Keratinocyte (primary cell): ENCODE measurements at regions not wholly inside any gene's neighbourhood (a gene's known extent, or its start where the extent isn't known, plus 50 kb on each side); places are given as distances from the start of the nearest gene placed in this dataset.

Source experiments
- DNase-seq: peaks from one replicate; pipeline ENCODE4 v3.0.0-alpha.2; 2011; ENCODE audit warnings: low read depth, missing footprints, low spot score
- FAIRE-seq: peaks from 2 replicates; lab custom pipeline; 2011; peaks lifted over from hg19 to GRCh38; lab: Jason Lieb, UNC
- H2AFZ ChIP-seq: 2 replicates; pipeline ENCODE4 v1.6.0; 2012; ENCODE audit warnings: low read length, control low read depth, inconsistent platforms; ENCODE audit not compliant: control insufficient read depth
- H3K27ac ChIP-seq: 2 replicates; pipeline ENCODE4 v1.5.1; 2011; ENCODE audit warnings: low read length; ENCODE audit not compliant: control insufficient read depth, insufficient read depth
- H3K27me3 ChIP-seq: 3 replicates; pipeline ENCODE4 v1.6.0; 2011; ENCODE audit warnings: low read length; ENCODE audit not compliant: control insufficient read depth, insufficient read depth; ENCODE audit errors: extremely low read depth
- H3K36me3 ChIP-seq, 2 experiments: 2 replicates in 1 of 2; 3 replicates in 1 of 2; pipeline ENCODE4 v1.5.1; 2011; ENCODE audit warnings: low read length in 2 of 2, mild to moderate bottlenecking in 1 of 2; ENCODE audit not compliant: control insufficient read depth in 2 of 2, insufficient read depth in 2 of 2; ENCODE audit errors: extremely low read depth in 1 of 2
- H3K4me1 ChIP-seq: 3 replicates; pipeline ENCODE4 v1.5.1; 2011; ENCODE audit warnings: low read length; ENCODE audit not compliant: control insufficient read depth, insufficient read depth; ENCODE audit errors: extremely low read depth
- H3K4me2 ChIP-seq: 3 replicates; pipeline ENCODE4 v1.6.0; 2011; ENCODE audit warnings: low read depth, low read length; ENCODE audit not compliant: control insufficient read depth, insufficient read depth; ENCODE audit errors: extremely low read depth
- H3K4me3 ChIP-seq, 3 experiments: fragments of 200-600 bp in 1 of 3; sonication (generic) in 1 of 3; 2 replicates in 2 of 3; 3 replicates in 1 of 3; pipeline ENCODE4 v1.5.1; 2011 to 2016; ENCODE audit warnings: low read length in 3 of 3, mild to moderate bottlenecking in 3 of 3, control low read depth in 2 of 3, inconsistent platforms in 1 of 3, low read depth in 1 of 3, mixed read lengths in 1 of 3, mixed run types in 1 of 3, moderate library complexity in 1 of 3; ENCODE audit not compliant: control insufficient read depth in 2 of 3, insufficient read depth in 2 of 3; ENCODE audit errors: extremely low read depth in 1 of 3
- H3K79me2 ChIP-seq: 2 replicates; pipeline ENCODE4 v1.6.0; 2012; ENCODE audit warnings: low read length; ENCODE audit not compliant: control insufficient read depth, insufficient read depth
- H3K9ac ChIP-seq: 3 replicates; pipeline ENCODE4 v1.6.0; 2011; ENCODE audit warnings: low read length; ENCODE audit not compliant: control insufficient read depth, insufficient read depth; ENCODE audit errors: extremely low read depth
- H3K9me1 ChIP-seq: 3 replicates; pipeline ENCODE4 v1.6.0; 2011; ENCODE audit warnings: low read length; ENCODE audit not compliant: control insufficient read depth, insufficient read depth; ENCODE audit errors: extremely low read depth
- H3K9me3 ChIP-seq: 2 replicates; pipeline ENCODE4 v1.5.1; 2012; ENCODE audit warnings: low read depth, low read length; ENCODE audit not compliant: control insufficient read depth
- H4K20me1 ChIP-seq: 3 replicates; pipeline ENCODE4 v1.6.0; 2011; ENCODE audit warnings: low read length; ENCODE audit not compliant: control insufficient read depth, insufficient read depth; ENCODE audit errors: extremely low read depth
- CTCF ChIP-seq, 3 experiments: IDR thresholded peaks in 1 of 3; conservative IDR thresholded peaks in 1 of 3; optimal IDR thresholded peaks in 1 of 3; 2 replicates in 2 of 3; 3 replicates in 1 of 3; pipeline versions ENCODE3 to v1.5.1; 2011; ENCODE audit warnings: low read length in 3 of 3, mild to moderate bottlenecking in 3 of 3, moderate library complexity in 2 of 3, control low read depth in 1 of 3, inconsistent platforms in 1 of 3; ENCODE audit not compliant: insufficient read depth in 2 of 3; ENCODE audit errors: extremely low read depth in 1 of 3
- EZH2 ChIP-seq: IDR thresholded peaks from one replicate; pipeline ENCODE4 v1.6.1; 2012; ENCODE audit warnings: inconsistent platforms, mild to moderate bottlenecking, low read length, moderate library complexity
- dilution Hi-C: fragments of 300-500 bp; cut with MboI; formaldehyde crosslinking; loops from one replicate; pipeline ENCODE4 v1.7.0; 2020; ENCODE audit warnings: low sequenced_read_pairs; ENCODE audit not compliant: extremely low pct_ligation_motif_present

GRCh38 chr11:70628176-70628854 lies 230.0 kb downstream of the CTTN start:
- Histone ChIP-seq H3K27ac (no peak overlapping the region), H3K79me2 (no peaks in the 10 kb centered on the region), H4K20me1 (no peaks in the 10 kb centered on the region), H3K4me1 (no peaks in the 10 kb centered on the region), H3K4me3 (no peak overlapping the region), H2AFZ (no peak overlapping the region), H3K36me3 (no peaks in the 10 kb centered on the region), H3K27me3 (no peaks in the 10 kb centered on the region), H3K4me2 (no peak overlapping the region), H3K9me3 (peaks cover 3% of the 10 kb centered on the region), H3K9me1 (no peaks in the 10 kb centered on the region), H3K9ac (no peak overlapping the region)
- dilution Hi-C loops: no loop called here
- FAIRE-seq (no peak), DNase-seq (no peak)
- TF ChIP-seq EZH2 (no peak), CTCF (optimal IDR thresholded peaks at IDR 0.05 in 1 of 3, IDR thresholded peaks at IDR 0.05 in 1 of 3, conservative IDR thresholded peaks at IDR 0.05 in 1 of 3; ENCODE audit: extremely low read depth in 1 of 3, insufficient read depth in 2 of 3, low read length in 3 of 3) (no peak)

DNA sequence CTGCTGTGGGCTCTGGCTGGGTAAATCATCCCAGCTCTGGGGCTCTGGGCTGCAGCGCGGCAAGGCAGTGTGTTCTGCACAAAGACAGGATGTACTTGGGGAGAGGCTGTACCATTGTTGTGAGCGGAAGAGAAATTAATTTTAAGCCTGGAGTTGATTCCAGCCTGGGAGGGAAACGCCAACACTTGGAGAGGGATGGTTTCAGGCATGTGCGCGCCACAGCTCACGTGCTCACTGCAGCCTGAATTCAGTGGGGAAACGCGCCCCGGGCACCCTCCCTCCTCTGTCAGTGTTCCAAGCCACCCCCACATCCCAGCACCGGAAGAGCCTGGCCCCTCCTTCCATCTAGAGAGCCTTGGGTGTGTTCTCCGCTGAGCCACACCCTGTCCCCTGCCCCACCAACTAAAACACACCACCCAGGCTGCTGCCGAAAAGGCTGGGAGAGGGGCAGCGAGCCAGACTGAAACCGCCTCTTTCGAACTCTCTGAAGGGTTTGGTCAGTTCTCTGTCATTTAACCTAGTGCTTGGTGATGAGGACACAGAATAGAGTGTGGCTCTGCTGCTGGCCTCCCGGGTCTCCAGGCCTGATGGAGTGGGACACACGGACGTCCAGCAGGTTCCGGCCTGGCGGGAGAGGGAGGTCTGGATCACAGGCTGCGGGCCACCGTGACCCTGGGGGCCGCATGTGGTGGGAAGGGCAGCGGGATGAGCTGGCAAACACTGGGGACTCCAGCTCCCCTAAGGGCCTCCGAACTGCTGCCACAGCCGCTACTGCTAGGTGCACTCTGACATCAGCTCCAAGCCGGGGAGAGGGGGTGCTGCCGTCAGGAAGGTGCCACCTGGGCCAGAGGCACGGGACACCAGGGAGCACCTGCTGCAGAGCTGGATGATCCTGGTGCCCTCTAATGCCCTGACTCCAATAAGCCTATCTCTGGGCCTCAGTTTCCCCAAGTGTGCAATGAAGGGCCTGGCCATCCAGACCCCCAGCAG lies 230.8 kb downstream of the CTTN start:
- H2AFZ ChIP-seq: no peak overlapping the region
- no peak for FAIRE-seq
- H3K79me2 ChIP-seq: no peaks in the 10 kb centered on the region
- H3K36me3 ChIP-seq: no peaks in the 10 kb centered on the region
- DNase-seq: no peak
- TF ChIP-seq CTCF (optimal IDR thresholded peaks at IDR 0.05 in 1 of 3, IDR thresholded peaks at IDR 0.05 in 1 of 3, conservative IDR thresholded peaks at IDR 0.05 in 1 of 3; ENCODE audit: extremely low read depth in 1 of 3, insufficient read depth in 2 of 3, low read length in 3 of 3): no peak
- no peak for TF ChIP-seq EZH2
- H3K27ac ChIP-seq: no peak overlapping the region
- no peak overlapping the region for H3K4me2 ChIP-seq
- peaks cover 4% of the 10 kb centered on the region for H3K9me3 ChIP-seq
- dilution Hi-C loops: no loop called here
- H3K4me3 ChIP-seq: no peak overlapping the region
- no peak overlapping the region for H3K9ac ChIP-seq
- no peaks in the 10 kb centered on the region for H3K4me1 ChIP-seq
- H4K20me1 ChIP-seq: no peaks in the 10 kb centered on the region
- H3K27me3 ChIP-seq: no peaks in the 10 kb centered on the region
- no peaks in the 10 kb centered on the region for H3K9me1 ChIP-seq
